ENCODE measurements at regions not wholly inside any gene's neighbourhood (a gene's known extent, or its start where the extent isn't known, plus 50 kb on each side); places are given as distances from the start of the nearest gene placed in this dataset.

- 85 to 92% methylated on average over 2 of the region's 2 CpGs for WGBS, 2 donors
- TF ChIP-seq POLR2A (IDR thresholded peaks at IDR 0.05), result no peak
- no peak for TF ChIP-seq EP300 (IDR thresholded peaks at IDR 0.05)
- no peak for TF ChIP-seq CTCF (IDR thresholded peaks at IDR 0.05)
- DNase-seq (ENCODE audit: low spot score in 2 of 2), result no peak
- Histone ChIP-seq H3K4me1 (no peaks in the 10 kb centered on the region), H3K4me3 (no peak overlapping the region), H3K9me3 (no peaks in the 10 kb centered on the region), H3K27ac (no peak overlapping the region), H3K27me3 (no peaks in the 10 kb centered on the region), H3K36me3 (no peaks in the 10 kb centered on the region)
Observed at GRCh38 chr15:35736150-35736549, 190.2 kb upstream of the DPH6 start.

- WGBS, 2 donors, result 88 to 89% methylated on average over 2 of the region's 2 CpGs
- Histone ChIP-seq H3K27ac (no peak overlapping the region), H3K9me3 (no peaks in the 10 kb centered on the region), H3K36me3 (no peaks in the 10 kb centered on the region), H3K4me1 (no peaks in the 10 kb centered on the region), H3K27me3 (no peaks in the 10 kb centered on the region), H3K4me3 (no peak overlapping the region)
- no peak for TF ChIP-seq POLR2A (IDR thresholded peaks at IDR 0.05)
- TF ChIP-seq CTCF (IDR thresholded peaks at IDR 0.05), result no peak
- TF ChIP-seq EP300 (IDR thresholded peaks at IDR 0.05), result no peak
- DNase-seq (ENCODE audit: low spot score in 2 of 2), result no peak
Observed at GRCh38 chr15:35737441-35737840, 191.5 kb upstream of the DPH6 start.

DNA sequence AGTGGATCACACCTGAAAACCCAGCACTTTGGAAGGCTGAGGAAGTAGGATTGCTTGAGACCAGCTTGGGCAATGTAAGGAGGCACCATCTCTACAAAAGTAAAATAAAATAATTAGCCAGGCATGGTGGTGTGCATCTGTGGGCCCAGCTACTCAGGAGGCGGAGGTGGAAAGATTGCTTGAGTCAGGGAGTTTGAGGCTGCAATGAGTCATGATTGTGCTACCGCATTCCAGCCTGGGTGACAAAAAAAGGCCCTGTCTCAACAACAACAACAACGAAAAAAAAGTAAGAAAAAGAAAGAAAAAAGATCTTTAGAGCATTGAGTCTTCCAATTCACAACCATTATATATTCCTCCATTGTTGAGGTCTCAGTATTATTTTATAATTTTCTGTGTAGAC, 192.4 kb upstream of the DPH6 start:
- Histone ChIP-seq H3K4me3 (no peak overlapping the region), H3K9me3 (no peaks in the 10 kb centered on the region), H3K27me3 (no peaks in the 10 kb centered on the region), H3K4me1 (no peaks in the 10 kb centered on the region), H3K36me3 (no peaks in the 10 kb centered on the region), H3K27ac (no peak overlapping the region)
- DNase-seq (ENCODE audit: low spot score in 2 of 2), result no peak
- no peak for TF ChIP-seq CTCF (IDR thresholded peaks at IDR 0.05)
- TF ChIP-seq POLR2A (IDR thresholded peaks at IDR 0.05), result no peak
- TF ChIP-seq EP300 (IDR thresholded peaks at IDR 0.05), result no peak
- WGBS, 2 donors, result 78 to 84% methylated on average over 3 of the region's 3 CpGs

DNA sequence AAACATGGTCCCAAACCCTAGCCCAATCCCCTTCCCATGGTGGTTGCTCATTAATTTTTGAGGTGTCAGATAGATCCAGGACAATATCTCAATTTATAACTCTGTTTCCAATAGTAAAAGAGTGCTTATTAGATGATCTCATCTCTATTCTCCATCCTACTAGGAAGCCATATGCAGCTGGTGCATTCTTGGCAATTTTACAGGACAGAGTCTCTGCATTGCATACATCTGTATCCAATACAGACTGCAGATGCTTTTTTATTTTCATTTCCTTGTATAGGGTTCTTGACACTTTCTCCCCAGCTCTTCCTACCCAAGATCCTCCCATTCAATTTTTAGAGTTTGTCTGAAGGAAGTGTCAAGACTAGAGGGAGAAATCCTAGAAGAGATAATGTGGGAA, 194.8 kb upstream of the DPH6 start:
- H3K27ac ChIP-seq, result no peak overlapping the region
- no peaks in the 10 kb centered on the region for H3K27me3 ChIP-seq
- H3K4me1 ChIP-seq, result no peaks in the 10 kb centered on the region
- H3K4me3 ChIP-seq, result no peak overlapping the region
- no peaks in the 10 kb centered on the region for H3K9me3 ChIP-seq
- H3K36me3 ChIP-seq, result no peaks in the 10 kb centered on the region
- TF ChIP-seq EP300 (IDR thresholded peaks at IDR 0.05) (no peak), CTCF (IDR thresholded peaks at IDR 0.05) (no peak), POLR2A (IDR thresholded peaks at IDR 0.05) (no peak)
- DNase-seq (ENCODE audit: low spot score in 2 of 2), result no peak

DNA sequence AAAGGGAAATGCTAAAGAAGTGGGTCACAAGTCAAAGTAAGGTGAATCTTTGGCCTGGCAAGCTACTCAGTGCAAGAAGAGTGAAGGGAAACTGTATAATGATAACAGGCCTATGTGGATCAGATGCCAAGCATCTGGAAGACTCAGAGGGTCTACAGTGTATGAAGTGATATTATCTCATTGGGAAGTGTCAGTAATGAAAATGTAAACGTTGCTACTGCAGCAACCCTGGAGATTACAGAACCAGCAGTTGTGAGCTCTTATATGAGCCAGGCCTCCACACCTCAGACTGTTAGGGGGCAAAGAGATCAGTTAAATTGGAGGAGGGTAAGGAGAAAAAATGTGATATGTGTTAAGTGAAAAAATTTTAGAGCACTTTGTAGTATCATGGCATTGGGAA, 195.4 kb upstream of the DPH6 start:
- Histone ChIP-seq H3K27ac (no peak overlapping the region), H3K27me3 (no peaks in the 10 kb centered on the region), H3K9me3 (no peaks in the 10 kb centered on the region), H3K36me3 (no peaks in the 10 kb centered on the region), H3K4me3 (no peak overlapping the region), H3K4me1 (no peaks in the 10 kb centered on the region)
- TF ChIP-seq EP300 (IDR thresholded peaks at IDR 0.05), result no peak
- TF ChIP-seq CTCF (IDR thresholded peaks at IDR 0.05), result no peak
- no peak for TF ChIP-seq POLR2A (IDR thresholded peaks at IDR 0.05)
- no peak for DNase-seq (ENCODE audit: low spot score in 2 of 2)
- 48 to 74% methylated on average over 1 of the region's 1 CpG for WGBS, 2 donors

Measured in tibial nerve (tissue), 4 donors.